MG63 (cell line): ENCODE measurements at regions not wholly inside any gene's neighbourhood (a gene's known extent, or its start where the extent isn't known, plus 50 kb on each side); places are given as distances from the start of the nearest gene placed in this dataset.
A peak's percentile ranks its signal among the peaks of the same experiment; 100 is the strongest.

Experiments
- DNase-seq: peaks from one replicate; pipeline ENCODE4 v3.0.0-alpha.2; 2020
- H3K27me3 ChIP-seq: fragments of 250-450 bp; sonication (Bioruptor Pico); 2 replicates; pipeline ENCODE4 v1.5.1; 2020; ENCODE audit warnings: mild to moderate bottlenecking, moderate library complexity
- H3K36me3 ChIP-seq: fragments of 250-450 bp; sonication (Bioruptor Pico); 2 replicates; pipeline ENCODE4 v1.5.1; 2020; ENCODE audit warnings: mild to moderate bottlenecking, moderate library complexity
- H3K4me3 ChIP-seq: fragments of 250-450 bp; sonication (Bioruptor Pico); 2 replicates; pipeline ENCODE4 v1.5.1; 2020; ENCODE audit warnings: mild to moderate bottlenecking, moderate library complexity
- H3K9me3 ChIP-seq: fragments of 250-450 bp; sonication (Bioruptor Pico); 2 replicates; pipeline ENCODE4 v1.5.1; 2020; ENCODE audit warnings: mild to moderate bottlenecking, moderate library complexity

DNA sequence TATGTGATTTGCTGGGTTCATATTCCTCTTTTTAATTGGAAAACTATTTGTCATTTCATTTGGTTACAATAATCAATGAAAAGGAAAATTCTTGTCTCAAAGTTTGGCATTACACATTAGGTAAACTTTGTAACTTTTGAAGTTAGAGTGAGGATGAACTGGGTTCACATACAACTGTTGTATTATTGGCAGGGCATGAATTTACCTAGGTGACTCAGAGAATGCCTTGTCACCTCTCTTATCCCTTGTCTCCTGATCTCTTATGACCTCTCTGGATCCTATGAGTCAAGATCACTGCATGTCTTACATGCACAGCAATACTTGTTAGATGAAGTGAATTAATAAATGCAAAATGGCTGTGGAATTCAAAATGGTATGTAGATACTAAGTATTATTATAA is 563.4 kb upstream of the GCFC2 start:
- H3K27me3 ChIP-seq, result no peaks in the 10 kb centered on the region
- H3K9me3 ChIP-seq, result no peaks in the 10 kb centered on the region
- no peaks in the 10 kb centered on the region for H3K36me3 ChIP-seq
- no peak for DNase-seq
- no peak overlapping the region for H3K4me3 ChIP-seq

DNA sequence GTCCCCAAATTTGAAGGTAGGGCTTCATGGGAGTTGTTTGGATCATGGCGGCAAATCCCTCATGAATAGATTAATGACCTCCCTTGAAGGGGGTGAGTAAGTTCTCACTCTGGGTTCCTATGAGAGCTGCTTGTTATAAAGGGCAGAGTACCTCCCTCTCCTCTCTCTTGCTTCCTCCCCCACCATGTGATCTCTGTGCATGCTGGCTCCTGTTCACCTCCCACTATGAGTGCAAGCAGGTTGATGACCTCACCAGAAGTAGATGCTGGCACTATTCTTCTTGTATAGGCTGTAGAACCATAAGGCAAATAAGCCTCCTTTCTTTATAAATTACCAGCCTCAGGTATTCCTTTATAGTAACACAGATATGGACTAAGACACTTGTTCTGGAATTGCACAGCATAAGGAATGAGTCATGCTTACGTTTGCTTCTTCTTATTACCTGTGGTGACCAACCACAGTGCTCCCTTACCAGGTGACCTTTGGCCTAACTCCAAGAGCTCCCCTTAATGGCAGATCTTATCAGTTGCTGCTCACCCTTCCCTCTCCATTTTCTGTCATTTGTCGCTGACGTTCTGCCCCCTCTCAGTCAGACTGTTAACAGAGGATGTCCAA is 559.5 kb upstream of the GCFC2 start:
- no peak overlapping the region for H3K4me3 ChIP-seq
- no peaks in the 10 kb centered on the region for H3K27me3 ChIP-seq
- H3K9me3 ChIP-seq, result no peaks in the 10 kb centered on the region
- no peak for DNase-seq
- no peaks in the 10 kb centered on the region for H3K36me3 ChIP-seq

DNA sequence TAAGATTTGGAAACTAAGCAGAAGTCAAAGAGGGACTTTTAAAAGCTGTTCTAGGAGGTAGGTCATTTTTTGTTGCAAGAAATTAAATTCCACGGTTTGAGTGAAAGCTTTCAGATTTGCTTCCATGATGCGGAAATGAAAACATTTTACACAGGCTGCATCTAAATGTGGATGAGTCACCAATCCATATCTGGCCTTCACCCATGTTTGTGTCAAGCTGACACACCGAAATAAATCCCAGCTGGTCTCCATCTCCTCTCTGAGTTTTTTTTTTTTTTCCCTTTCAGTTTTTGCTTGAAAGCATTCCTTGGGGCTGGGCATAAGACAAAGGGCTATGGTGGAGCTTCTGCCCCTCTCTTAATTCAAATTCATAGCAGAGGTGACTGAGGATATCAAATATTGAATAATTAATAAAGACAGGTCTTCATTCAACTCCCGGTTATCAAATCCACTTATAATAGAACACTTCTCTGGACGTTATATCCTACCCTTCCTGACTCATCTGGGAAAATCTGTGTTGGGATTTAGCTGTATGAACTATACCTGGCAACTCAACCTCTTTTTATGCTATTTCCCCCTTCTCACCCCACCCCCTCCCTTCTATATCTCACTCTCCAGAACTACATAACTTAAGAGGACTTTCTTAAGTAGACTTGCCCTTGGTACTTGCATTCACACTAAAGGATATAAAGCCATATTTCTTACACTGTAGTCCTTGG is 558.3 kb upstream of the GCFC2 start:
- H3K27me3 ChIP-seq, result no peaks in the 10 kb centered on the region; the same call in 1 of the 2 replicates
- no peaks in the 10 kb centered on the region for H3K36me3 ChIP-seq
- H3K4me3 ChIP-seq, result no peak overlapping the region
- no peaks in the 10 kb centered on the region for H3K9me3 ChIP-seq
- DNase-seq, result peak; percentile 35

DNA sequence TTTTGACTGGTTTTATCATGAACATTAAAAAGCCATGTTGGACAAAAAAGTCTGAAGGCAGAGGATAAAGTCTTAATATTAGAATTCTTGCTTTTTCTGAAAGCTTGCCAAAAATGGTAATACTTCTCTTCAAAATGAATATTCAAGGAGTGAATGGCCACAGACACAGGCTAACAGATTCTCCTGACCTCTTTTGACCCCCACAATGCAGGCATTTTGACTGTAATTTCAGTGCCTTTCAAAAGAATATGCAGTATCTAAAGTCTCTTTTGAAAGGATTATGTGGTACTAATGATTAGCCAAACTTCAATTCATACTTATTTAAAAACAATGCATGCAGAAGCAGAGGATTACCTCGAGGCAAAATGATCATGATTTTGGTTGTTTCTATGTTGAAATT is 557.8 kb upstream of the GCFC2 start:
- Histone ChIP-seq H3K9me3 (no peaks in the 10 kb centered on the region), H3K36me3 (no peaks in the 10 kb centered on the region), H3K4me3 (no peak overlapping the region), H3K27me3 (no peaks in the 10 kb centered on the region; the same call in none of the 2 replicates)
- DNase-seq, result no peak

DNA sequence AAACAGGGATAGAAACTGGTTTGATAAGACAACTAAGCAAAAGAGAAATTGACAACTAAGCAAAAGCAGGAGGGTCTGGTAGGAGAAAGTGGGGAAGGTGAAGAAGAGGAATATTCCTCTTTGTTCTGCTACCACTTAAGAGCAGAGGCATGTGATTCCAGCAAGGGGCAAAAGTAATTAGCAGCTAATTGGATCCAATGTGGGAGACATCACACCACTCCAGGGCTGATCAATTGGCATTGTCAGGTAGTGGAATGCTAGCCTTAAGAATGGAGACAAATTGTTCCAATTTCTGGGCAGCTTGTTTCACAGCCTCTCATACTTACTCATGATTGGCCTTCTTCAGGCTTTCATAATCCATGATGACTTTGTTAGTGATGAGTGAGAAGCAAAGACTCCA is 547.1 kb upstream of the GCFC2 start:
- Histone ChIP-seq H3K9me3 (no peaks in the 10 kb centered on the region), H3K27me3 (no peaks in the 10 kb centered on the region), H3K4me3 (no peak overlapping the region), H3K36me3 (no peaks in the 10 kb centered on the region)
- DNase-seq, result no peak

DNA sequence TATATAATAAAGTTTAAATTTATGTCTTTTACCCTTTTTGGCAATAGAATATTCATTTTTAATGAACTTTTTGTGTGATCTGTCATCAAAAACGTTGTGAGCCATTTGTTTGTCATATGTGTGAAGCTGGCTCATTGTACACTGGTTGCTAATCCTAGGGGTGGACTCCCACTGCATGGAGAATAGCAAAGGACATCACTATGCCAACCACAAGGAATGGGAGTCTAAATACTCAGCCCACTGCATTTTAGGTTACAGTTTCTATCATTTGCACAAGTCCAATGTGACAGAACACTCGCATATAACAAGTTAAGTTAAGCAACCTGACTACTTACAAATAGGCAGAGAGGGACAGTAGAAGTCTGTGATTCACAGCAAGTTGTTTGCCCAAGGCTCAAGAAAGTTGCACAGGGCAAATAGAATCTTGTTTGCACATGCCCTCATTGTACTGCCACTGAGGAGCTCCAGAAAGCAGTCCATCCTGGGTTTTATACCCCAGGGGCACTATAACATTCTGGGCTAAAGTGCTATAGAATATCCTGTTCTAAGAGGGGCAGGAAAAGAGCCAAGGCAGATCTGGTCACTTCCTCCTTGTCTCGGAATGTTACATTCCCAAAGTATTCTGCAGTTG is 545.9 kb upstream of the GCFC2 start:
- DNase-seq, result no peak
- no peaks in the 10 kb centered on the region for H3K9me3 ChIP-seq

DNA sequence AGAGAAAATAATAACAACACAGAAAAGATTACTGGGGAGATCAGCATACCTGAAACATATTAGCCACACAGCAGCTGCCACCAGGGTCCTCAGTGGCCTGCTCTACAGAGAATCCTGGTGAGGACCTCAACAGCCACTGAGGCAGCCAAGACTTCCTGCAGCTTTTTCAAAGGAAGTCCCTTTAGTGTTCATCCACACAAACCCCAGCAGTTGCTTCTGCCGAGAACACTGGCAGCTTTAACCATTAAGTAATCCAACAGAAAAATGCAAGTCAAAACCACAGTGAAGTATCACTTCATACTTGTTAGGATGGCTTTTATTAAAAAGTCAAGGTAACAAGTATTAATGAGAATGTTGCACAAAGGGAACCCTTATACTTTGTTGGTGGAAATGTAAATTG is 542.0 kb upstream of the GCFC2 start:
- Histone ChIP-seq H3K36me3 (no peaks in the 10 kb centered on the region), H3K27me3 (no peaks in the 10 kb centered on the region), H3K4me3 (no peak overlapping the region), H3K9me3 (no peaks in the 10 kb centered on the region)
- no peak for DNase-seq

More for the DNA sequence above, 545.9 kb upstream of the GCFC2 start:
- Histone ChIP-seq H3K36me3 (no peaks in the 10 kb centered on the region), H3K27me3 (no peaks in the 10 kb centered on the region), H3K4me3 (no peak overlapping the region)

DNA sequence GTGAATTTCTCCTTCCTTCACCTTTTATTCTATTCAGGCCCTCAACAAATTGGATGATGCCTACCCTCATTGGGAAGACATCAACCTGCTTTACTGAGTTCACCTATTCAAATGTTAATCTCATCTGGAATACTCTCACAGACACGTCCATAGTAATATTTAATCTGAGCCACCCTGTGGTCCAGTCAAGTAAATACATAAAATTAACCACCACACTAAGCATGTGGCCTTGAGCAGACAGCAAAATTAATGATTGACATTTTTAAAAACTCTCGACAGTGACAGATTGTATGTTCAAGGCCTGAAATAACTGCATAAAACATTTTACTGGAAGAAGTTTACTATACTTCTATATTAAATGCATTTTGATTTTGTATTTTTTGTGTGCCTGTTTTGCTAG is 540.6 kb upstream of the GCFC2 start:
- Histone ChIP-seq H3K27me3 (no peaks in the 10 kb centered on the region), H3K4me3 (no peak overlapping the region), H3K9me3 (no peaks in the 10 kb centered on the region), H3K36me3 (no peaks in the 10 kb centered on the region)
- DNase-seq, result no peak

DNA sequence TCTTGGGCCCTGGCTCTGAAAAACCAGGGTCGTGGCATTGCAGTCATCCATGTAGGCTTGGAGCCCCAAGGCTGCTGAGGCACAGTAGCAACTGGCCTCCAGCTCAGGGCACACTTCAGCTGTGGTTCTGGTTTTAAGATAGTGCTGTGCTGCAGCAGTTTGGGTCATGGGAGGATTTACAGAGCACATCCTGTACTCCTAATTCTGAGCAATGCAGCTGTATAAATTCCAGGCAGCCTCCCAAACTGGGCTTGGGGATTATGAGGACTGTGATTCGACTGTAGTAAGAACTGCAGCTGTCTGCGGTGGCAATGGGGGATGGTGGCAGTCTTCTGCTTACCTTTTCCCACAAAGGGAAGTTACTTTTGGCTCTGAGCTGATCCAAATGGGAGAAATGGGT is 536.3 kb upstream of the GCFC2 start:
- H3K27me3 ChIP-seq, result no peaks in the 10 kb centered on the region
- H3K4me3 ChIP-seq, result no peak overlapping the region
- H3K9me3 ChIP-seq, result no peaks in the 10 kb centered on the region
- DNase-seq, result no peak
- H3K36me3 ChIP-seq, result no peaks in the 10 kb centered on the region

DNA sequence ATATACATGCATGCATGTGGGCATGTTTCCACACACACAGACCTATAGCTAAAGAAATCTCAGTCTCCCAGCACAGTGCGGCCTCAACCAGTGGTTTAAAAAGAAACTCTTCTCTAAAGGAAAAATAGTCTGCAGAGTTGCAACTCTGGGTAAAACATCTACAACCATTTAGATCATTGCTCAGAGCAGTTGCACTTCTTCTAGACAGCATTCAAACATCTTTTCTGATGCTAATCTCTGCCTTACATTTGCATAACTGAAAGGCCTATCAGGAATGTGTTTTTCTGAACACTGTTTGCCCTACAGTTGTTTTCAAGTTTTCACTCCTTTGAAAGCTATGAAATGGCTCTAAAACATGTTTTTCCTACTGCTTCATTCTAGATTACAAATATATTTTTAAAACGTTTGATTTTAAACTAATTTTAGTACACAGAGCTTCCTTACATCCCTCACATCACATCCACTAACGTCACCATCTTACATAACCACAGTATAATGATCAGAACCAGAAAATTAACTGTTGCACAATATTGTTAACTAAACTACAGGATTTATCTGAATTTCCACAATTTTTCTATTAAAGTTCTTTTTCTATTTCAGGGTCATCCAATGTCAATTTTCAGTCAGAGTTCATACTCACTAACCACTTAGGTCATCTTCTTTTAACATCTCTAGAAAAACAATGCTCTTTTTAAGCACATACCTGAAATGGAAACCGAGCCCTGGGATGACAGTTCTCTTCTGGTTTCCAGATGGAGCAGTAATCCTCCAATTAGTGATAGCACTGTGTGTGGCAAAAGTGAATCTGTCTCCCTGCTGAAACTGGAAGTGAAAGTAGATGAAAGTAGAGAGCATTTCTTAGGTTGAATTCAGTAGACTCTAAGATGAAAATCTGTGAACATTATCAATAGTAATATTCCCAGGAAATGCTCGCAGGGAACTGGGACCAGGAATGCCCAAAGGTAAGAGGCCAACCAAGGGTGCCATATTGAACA is 501.6 kb upstream of the GCFC2 start:
- Histone ChIP-seq H3K9me3 (no peaks in the 10 kb centered on the region), H3K4me3 (no peak overlapping the region), H3K27me3 (no peaks in the 10 kb centered on the region), H3K36me3 (no peaks in the 10 kb centered on the region)
- no peak for DNase-seq

DNA sequence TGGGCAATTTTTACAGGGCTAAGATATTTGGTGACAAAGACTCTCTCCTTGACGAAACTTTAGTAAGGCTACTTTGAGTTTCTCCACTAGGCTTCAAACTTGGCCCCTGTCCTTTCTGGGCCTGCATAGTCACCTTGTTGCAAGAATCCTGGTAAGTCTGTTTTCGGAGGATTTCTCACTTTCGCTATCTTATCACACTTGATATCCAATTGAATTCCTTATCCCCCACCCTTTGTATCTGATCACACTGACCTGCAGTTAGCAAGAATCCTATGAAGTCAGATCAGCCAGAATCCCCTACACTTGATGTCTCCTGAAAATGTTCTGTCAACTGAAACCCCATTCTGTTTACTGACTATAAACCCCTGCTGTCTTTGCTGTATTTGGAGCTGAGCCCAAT is 499.8 kb upstream of the GCFC2 start:
- DNase-seq, result no peak
- Histone ChIP-seq H3K36me3 (no peaks in the 10 kb centered on the region), H3K27me3 (no peaks in the 10 kb centered on the region), H3K4me3 (no peak overlapping the region), H3K9me3 (no peaks in the 10 kb centered on the region)

DNA sequence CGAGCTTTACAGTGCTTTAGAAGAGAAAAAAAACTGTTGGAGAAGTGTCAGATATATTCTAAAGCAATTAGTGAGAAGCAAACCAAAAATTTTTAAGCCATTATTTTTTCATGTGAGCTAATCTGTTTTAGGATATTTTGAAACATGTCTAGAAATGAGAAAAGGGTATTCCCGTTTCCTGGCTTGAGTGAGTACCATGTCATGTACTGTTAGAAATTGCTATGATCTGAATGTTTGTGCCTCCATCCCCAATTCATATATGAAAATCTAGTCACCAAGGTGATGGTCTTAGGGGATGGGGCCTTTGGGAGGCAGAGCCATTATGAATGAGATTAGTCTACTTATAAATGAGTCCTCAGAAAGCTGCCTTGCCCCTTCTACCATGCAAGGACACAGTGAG is 493.3 kb upstream of the GCFC2 start:
- H3K4me3 ChIP-seq, result no peak overlapping the region
- H3K27me3 ChIP-seq, result no peaks in the 10 kb centered on the region
- DNase-seq, result no peak
- H3K36me3 ChIP-seq, result no peaks in the 10 kb centered on the region
- H3K9me3 ChIP-seq, result no peaks in the 10 kb centered on the region

DNA sequence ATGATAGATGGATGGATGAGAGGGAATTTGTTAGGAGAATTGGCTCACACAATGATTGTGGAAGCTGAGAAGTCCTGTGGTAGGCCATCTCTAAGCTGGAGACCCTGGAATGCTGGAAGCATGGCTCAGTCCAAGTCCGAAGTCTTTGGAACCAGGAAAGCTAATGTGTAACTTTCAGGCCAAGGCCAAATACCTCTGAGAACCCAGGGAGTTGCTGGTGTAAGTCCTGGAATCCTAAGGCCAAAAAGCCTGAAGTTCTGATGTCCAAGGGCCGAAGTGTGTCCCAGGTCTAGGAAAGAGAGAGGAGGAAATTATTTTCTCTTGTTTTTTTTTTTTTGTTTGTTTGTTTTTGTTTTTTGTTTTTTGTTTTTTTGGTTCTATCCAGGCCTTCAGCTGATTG is 492.2 kb upstream of the GCFC2 start:
- no peak for DNase-seq

DNA sequence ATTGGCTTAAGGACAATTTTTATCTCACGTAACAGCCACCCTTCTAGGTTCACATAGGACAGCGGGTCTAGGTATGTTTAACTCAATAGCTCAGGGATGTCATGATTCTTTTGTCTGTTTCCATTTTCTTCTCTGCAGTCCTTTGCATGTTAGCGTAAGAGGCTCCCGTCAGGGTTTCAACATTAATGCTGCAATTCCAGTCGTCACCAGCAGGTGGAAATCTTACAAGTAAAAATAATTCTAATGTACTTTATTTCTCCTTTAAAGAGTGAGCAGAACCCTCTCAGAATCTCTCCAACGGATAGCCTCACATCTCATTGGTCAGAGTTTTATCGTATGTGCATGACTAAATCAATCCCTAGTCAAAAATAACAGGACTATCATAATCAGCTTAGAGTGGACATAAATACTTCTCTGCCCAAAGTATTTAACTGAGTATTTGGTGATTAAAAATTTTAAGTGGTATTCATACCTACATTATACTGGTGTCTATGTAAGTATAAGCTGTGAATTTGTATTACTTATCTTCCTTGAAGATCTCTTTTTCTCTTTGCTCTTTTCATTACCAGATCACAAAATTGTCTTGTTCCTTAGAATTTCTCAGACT is 487.2 kb upstream of the GCFC2 start:
- no peak overlapping the region for H3K4me3 ChIP-seq

More for the DNA sequence above, 492.2 kb upstream of the GCFC2 start:
- Histone ChIP-seq H3K9me3 (no peaks in the 10 kb centered on the region), H3K27me3 (0 out of 2 replicates have a peak, but pooled peaks cover 2% of the 10 kb centered on the region), H3K4me3 (no peak overlapping the region), H3K36me3 (no peaks in the 10 kb centered on the region)

DNA sequence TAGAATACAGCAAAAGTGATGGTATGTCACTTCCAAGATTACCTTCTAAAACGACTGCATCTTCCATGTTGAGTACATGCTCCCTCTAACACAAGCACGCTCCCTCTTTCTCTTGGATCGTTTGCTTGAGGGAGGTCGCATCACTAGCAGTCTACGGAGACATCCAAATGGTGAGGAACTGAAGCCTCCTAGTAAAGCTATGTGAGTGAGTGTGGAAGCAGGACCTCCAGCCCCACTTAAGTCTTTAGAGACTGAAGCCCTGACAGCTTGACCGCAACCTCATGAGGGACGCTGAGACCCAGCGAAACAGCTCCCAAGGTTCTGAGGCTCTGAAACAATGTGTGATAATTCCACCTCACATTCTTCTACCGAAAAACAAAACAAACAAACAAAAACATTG is 486.7 kb upstream of the GCFC2 start:
- DNase-seq, result no peak
- Histone ChIP-seq H3K27me3 (peaks cover 2% of the 10 kb centered on the region; the same call in 1 of the 2 replicates), H3K36me3 (no peaks in the 10 kb centered on the region), H3K4me3 (no peak overlapping the region), H3K9me3 (no peaks in the 10 kb centered on the region)

More for the DNA sequence above, 487.2 kb upstream of the GCFC2 start:
- Histone ChIP-seq H3K27me3 (peaks cover 2% of the 10 kb centered on the region; the same call in 1 of the 2 replicates), H3K36me3 (no peaks in the 10 kb centered on the region), H3K9me3 (no peaks in the 10 kb centered on the region)
- peak; percentile 15 for DNase-seq

DNA sequence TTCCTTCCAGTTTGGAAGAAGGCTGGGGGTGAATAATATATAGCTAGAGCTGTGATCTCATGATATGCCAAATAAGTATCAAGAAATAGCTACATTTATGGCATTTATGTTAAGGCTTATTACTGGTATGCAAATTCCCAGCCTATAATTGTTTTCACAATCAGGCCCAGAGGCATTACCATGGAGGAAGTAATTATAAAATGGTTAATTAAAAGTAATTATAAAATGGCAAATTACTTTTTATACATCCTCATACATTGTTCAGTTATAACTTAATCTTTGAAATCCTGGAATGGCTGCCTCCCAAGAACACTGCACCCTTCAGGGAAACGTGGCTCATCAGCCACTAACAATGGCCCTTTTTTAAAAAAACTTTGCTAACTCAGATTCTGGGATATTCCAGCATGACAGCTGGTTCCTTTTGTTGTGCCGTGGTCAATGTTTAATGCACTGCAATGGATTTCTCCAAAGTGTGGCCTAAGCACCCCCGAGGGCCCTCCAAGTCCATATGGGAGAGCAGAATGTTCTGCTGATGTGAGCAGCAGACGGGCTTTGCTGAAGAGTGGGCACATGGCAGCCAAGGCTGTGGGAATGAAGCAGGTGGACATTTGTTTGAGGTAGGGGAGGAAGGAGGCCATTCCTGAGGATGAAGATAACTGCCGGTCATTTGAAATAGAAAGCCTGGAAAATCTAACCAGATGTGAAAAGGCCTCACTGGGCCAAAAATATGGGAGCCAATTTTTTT is 483.5 kb upstream of the GCFC2 start:
- Histone ChIP-seq H3K27me3 (peaks cover 2% of the 10 kb centered on the region; the same call in 1 of the 2 replicates), H3K9me3 (no peaks in the 10 kb centered on the region), H3K4me3 (no peak overlapping the region), H3K36me3 (no peaks in the 10 kb centered on the region)
- DNase-seq, result no peak
